IMR-90 (cell line): ENCODE measurements at regions not wholly inside any gene's neighbourhood (a gene's known extent, or its start where the extent isn't known, plus 50 kb on each side); places are given as distances from the start of the nearest gene placed in this dataset.

ENCODE experiments used
- ATAC-seq: fragments of 200-7000 bp; cut with Tn5 transposase; 2 replicates; pipeline ENCODE4 v1.9.1; 2020; ENCODE audit warnings: low read depth, mild to moderate bottlenecking, moderate library complexity
- BruUV-seq: library from RNA; stranded (reverse); fragments of 400-500 nt; replicated peaks from 2 replicates; lab custom pipeline; 2021; lab: Mats Ljungman, UMichigan
- CTCF ChIA-PET: fragments of 300-600 bp; formaldehyde crosslinking; extraction: SDS; loops from one replicate; lab custom pipeline; 2021; ENCODE audit warnings: antibody characterized with exemption; lab: Yijun Ruan, JAX
- POLR2A ChIA-PET: fragments of 300-600 bp; sonication (Branson Sonifier 250); formaldehyde crosslinking; loops from one replicate; lab custom pipeline; 2022; ENCODE audit warnings: antibody characterized with exemption; ENCODE audit not compliant: unreplicated experiment; lab: Charles Lee
- DNase-seq: peaks from one replicate; pipeline ENCODE4 v3.0.0; 2013
- H2AFZ ChIP-seq: replicated peaks from 2 replicates; pipeline ENCODE3; 2013; ENCODE audit warnings: low read length, mild to moderate bottlenecking; ENCODE audit not compliant: poor library complexity
- H2AK5ac ChIP-seq: 2 replicates; pipeline ENCODE4 v1.6.1; 2013; ENCODE audit warnings: low read depth, low read length, inconsistent platforms
- H2AK9ac ChIP-seq: replicated peaks from 2 replicates; pipeline ENCODE3; 2013; ENCODE audit warnings: mild to moderate bottlenecking, low read depth, low read length, moderate library complexity; ENCODE audit not compliant: poor library complexity
- H2BK120ac ChIP-seq: 2 replicates; pipeline ENCODE4 v1.6.1; 2013; ENCODE audit warnings: low read depth, low read length, inconsistent platforms
- H2BK15ac ChIP-seq: 3 replicates; pipeline ENCODE4 v1.6.1; 2013; ENCODE audit warnings: low read depth, low read length, inconsistent platforms
- H2BK20ac ChIP-seq: 2 replicates; pipeline ENCODE4 v1.6.1; 2013; ENCODE audit warnings: low read depth, mild to moderate bottlenecking, inconsistent platforms, low read length, moderate library complexity
- H2BK5ac ChIP-seq: 2 replicates; pipeline ENCODE4 v1.6.1; 2013; ENCODE audit warnings: mild to moderate bottlenecking, low read depth, low read length, inconsistent platforms; ENCODE audit not compliant: poor library complexity, severe bottlenecking
- H3K14ac ChIP-seq: replicated peaks from 2 replicates; pipeline ENCODE4 v1.6.1; 2013; ENCODE audit warnings: low read depth, low read length, inconsistent platforms
- H3K18ac ChIP-seq: 2 replicates; pipeline ENCODE4 v1.6.1; 2013; ENCODE audit warnings: low read depth, low read length, control low read depth
- H3K23ac ChIP-seq: 2 replicates; pipeline ENCODE4 v1.6.1; 2013; ENCODE audit warnings: low read depth, low read length, inconsistent platforms
- H3K27ac ChIP-seq: 2 replicates; pipeline ENCODE4 v1.5.1; 2013; ENCODE audit warnings: mild to moderate bottlenecking, control low read depth, low read length; ENCODE audit not compliant: insufficient read depth
- H3K27me3 ChIP-seq: 2 replicates; pipeline ENCODE4 v1.6.1; 2013; ENCODE audit warnings: low read length; ENCODE audit not compliant: control insufficient read depth, insufficient read depth
- H3K36me3 ChIP-seq: 2 replicates; pipeline ENCODE4 v1.6.1; 2013; ENCODE audit warnings: low read length, mixed read lengths; ENCODE audit not compliant: control insufficient read depth, insufficient read depth
- H3K4ac ChIP-seq: 2 replicates; pipeline ENCODE4 v1.6.1; 2013; ENCODE audit warnings: low read depth, low read length, inconsistent platforms
- H3K4me1 ChIP-seq: 2 replicates; pipeline ENCODE4 v1.6.1; 2013; ENCODE audit warnings: low read length, mixed read lengths; ENCODE audit not compliant: control insufficient read depth, insufficient read depth
- H3K4me2 ChIP-seq: 2 replicates; pipeline ENCODE4 v1.6.1; 2013; ENCODE audit warnings: low read depth, mild to moderate bottlenecking, control low read depth, low read length, moderate library complexity
- H3K4me3 ChIP-seq: 2 replicates; pipeline ENCODE4 v1.5.1; 2013; ENCODE audit warnings: low read depth, mild to moderate bottlenecking, control low read depth, low read length, moderate library complexity; ENCODE audit not compliant: insufficient read depth
- H3K56ac ChIP-seq: 2 replicates; pipeline ENCODE4 v1.6.1; 2013; ENCODE audit warnings: low read length, inconsistent platforms; ENCODE audit not compliant: insufficient read depth; ENCODE audit errors: extremely low read depth
- H3K79me1 ChIP-seq, 2 experiments: 2 replicates each; pipeline ENCODE4 v1.6.1; 2013; ENCODE audit warnings: low read length in 2 of 2, inconsistent platforms in 1 of 2, low read depth in 1 of 2
- H3K9ac ChIP-seq: 2 replicates; pipeline ENCODE4 v1.6.1; 2013; ENCODE audit warnings: low read depth, low read length, control low read depth
- H3K9me1 ChIP-seq: 2 replicates; pipeline ENCODE4 v1.6.1; 2013; ENCODE audit warnings: low read length, inconsistent platforms; ENCODE audit not compliant: insufficient read depth
- H3K9me3 ChIP-seq: 2 replicates; pipeline ENCODE4 v1.6.1; 2013; ENCODE audit warnings: low read length; ENCODE audit not compliant: control insufficient read depth, insufficient read depth
- H4K20me1 ChIP-seq: 2 replicates; pipeline ENCODE4 v1.6.1; 2013; ENCODE audit warnings: low read length, inconsistent platforms; ENCODE audit not compliant: insufficient read depth
- H4K5ac ChIP-seq: 2 replicates; pipeline ENCODE4 v1.6.1; 2013; ENCODE audit warnings: mild to moderate bottlenecking, low read depth, low read length, control low read depth
- H4K8ac ChIP-seq, 2 experiments: 2 replicates each; pipeline ENCODE4 v1.6.1; 2013; ENCODE audit warnings: low read depth in 2 of 2, low read length in 2 of 2, control low read depth in 1 of 2, inconsistent platforms in 1 of 2
- H4K91ac ChIP-seq: 2 replicates; pipeline ENCODE4 v1.6.1; 2013; ENCODE audit warnings: low read depth, low read length, inconsistent platforms; ENCODE audit not compliant: insufficient read depth
- ELK1 ChIP-seq: fragments of 150-350 bp; IDR thresholded peaks from 2 replicates; pipeline ENCODE4 v1.6.1; 2016; ENCODE audit warnings: low read depth, mild to moderate bottlenecking, low read length, moderate library complexity, borderline replicate concordance
- FOS ChIP-seq: fragments of 150-350 bp; IDR thresholded peaks from 2 replicates; pipeline ENCODE4 v1.6.1; 2016; ENCODE audit warnings: low read depth, low read length
- NFE2L2 ChIP-seq: fragments of 150-350 bp; IDR thresholded peaks from 2 replicates; pipeline ENCODE4 v1.6.1; 2016; ENCODE audit warnings: low read depth, mild to moderate bottlenecking, low read length
- USF2 ChIP-seq: fragments of 150-350 bp; IDR thresholded peaks from 2 replicates; pipeline ENCODE4 v1.6.1; 2017; ENCODE audit warnings: mild to moderate bottlenecking, antibody characterized with exemption, low read length, low read depth
- WGBS, 2 experiments: methylation state at CpG; one replicate each; pipeline versions ENCODE4 v1.1.5 to v1.1.7; 2013; ENCODE audit warnings: missing lambda C conversion rate in 2 of 2; ENCODE audit not compliant: insufficient read length in 1 of 2; ENCODE audit errors: extremely low coverage in 2 of 2; 5-methylcytosine and 5-hydroxymethylcytosine counted together
- dilution Hi-C: fragments of 300-500 bp; cut with HindIII; formaldehyde crosslinking; loops from one replicate; pipeline ENCODE4 v1.14.3; 2018; ENCODE audit warnings: low sequenced_read_pairs; ENCODE audit not compliant: unreplicated experiment
- in situ Hi-C: fragments of 300-500 bp; cut with MboI; formaldehyde crosslinking; loops from 3 replicates; pipeline ENCODE4 v1.14.3; 2019; ENCODE audit warnings: low sequenced_read_pairs, inconsistent platforms, mixed read lengths
- intact Hi-C: fragments of 100-400 bp; cut with micrococcal nuclease; formaldehyde crosslinking; loops from 2 replicates; pipeline ENCODE4 v1.10.0; 2022

- H2BK5ac ChIP-seq = no peak overlapping the region
- no peak overlapping the region for H3K14ac ChIP-seq
- intact Hi-C loops = no loop called here
- H3K4me1 ChIP-seq = no peaks in the 10 kb centered on the region
- H2AK9ac ChIP-seq = no peak overlapping the region
- H4K91ac ChIP-seq = no peak overlapping the region
- H3K27ac ChIP-seq = no peak overlapping the region
- H3K9me1 ChIP-seq = no peaks in the 10 kb centered on the region
- no peak overlapping the region for H3K9ac ChIP-seq
- H3K36me3 ChIP-seq = no peaks in the 10 kb centered on the region
- no peak overlapping the region for H4K8ac ChIP-seq
- no peaks in the 10 kb centered on the region for H3K9me3 ChIP-seq
- ChIA-PET CTCF (no interaction called here), POLR2A (no interaction called here)
- H3K4ac ChIP-seq = no peak overlapping the region
- H3K4me3 ChIP-seq = no peak overlapping the region
- no peak overlapping the region for H3K23ac ChIP-seq
- H2BK120ac ChIP-seq = no peak overlapping the region
- no TSS peak for BruUV-seq
- no peaks in the 10 kb centered on the region for H3K27me3 ChIP-seq
- in situ Hi-C loops = no loop called here
- dilution Hi-C loops = no loop called here
- TF ChIP-seq NFE2L2 (no peak), USF2 (no peak), FOS (no peak), ELK1 (no peak)
- no peak overlapping the region for H3K18ac ChIP-seq
- H2BK20ac ChIP-seq = no peak overlapping the region
- DNase-seq (no peak), ATAC-seq (no peak)
- WGBS, 2 experiments = no CpG with 5 or more reads among the region's 1 CpG
- H3K79me1 ChIP-seq = no peaks in the 10 kb centered on the region
- no peak overlapping the region for H2BK15ac ChIP-seq
- no peak overlapping the region for H2AFZ ChIP-seq
- no peak overlapping the region for H2AK5ac ChIP-seq
- no peak overlapping the region for H4K5ac ChIP-seq
- H3K56ac ChIP-seq = no peak overlapping the region
- H3K4me2 ChIP-seq = no peak overlapping the region
- H4K20me1 ChIP-seq = no peaks in the 10 kb centered on the region
Observed at GRCh38 chr2:17272170-17272569, 246.1 kb downstream of the RAD51AP2 start.
